A673 (cell line): ENCODE measurements at regions not wholly inside any gene's neighbourhood (a gene's known extent, or its start where the extent isn't known, plus 50 kb on each side); places are given as distances from the start of the nearest gene placed in this dataset.

Source experiments
- BruUV-seq: library from RNA; stranded (reverse); fragments of 400-500 nt; replicated peaks from 2 replicates; lab custom pipeline; 2021; lab: Mats Ljungman, UMichigan
- CTCF ChIA-PET: fragments of 300-600 bp; sonication (Branson Sonifier 250); formaldehyde crosslinking; loops from one replicate; lab custom pipeline; 2022; ENCODE audit warnings: antibody characterized with exemption; lab: Charles Lee
- POLR2A ChIA-PET: fragments of 300-600 bp; sonication (Branson Sonifier 250); formaldehyde crosslinking; loops from one replicate; lab custom pipeline; 2022; ENCODE audit warnings: antibody characterized with exemption; ENCODE audit not compliant: low non-redundant PET; lab: Charles Lee
- DNase-seq: peaks from one replicate; pipeline ENCODE4 v3.0.0-alpha.2; 2015; ENCODE audit warnings: low spot score
- H3K27ac ChIP-seq: fragments of 200-600 bp; sonication (generic); 2 replicates; pipeline ENCODE4 v1.5.1; 2016; ENCODE audit warnings: mixed run types, low read depth, mild to moderate bottlenecking, mixed read lengths, antibody characterized with exemption, low read length; ENCODE audit not compliant: poor library complexity, severe bottlenecking
- H3K27me3 ChIP-seq: fragments of 200-600 bp; sonication (generic); replicated peaks from 2 replicates; pipeline ENCODE4 v1.6.1; 2017; ENCODE audit warnings: mixed run types, low read depth, mild to moderate bottlenecking, mixed read lengths, antibody characterized with exemption, low read length; ENCODE audit not compliant: insufficient read depth, poor library complexity
- H3K36me3 ChIP-seq: fragments of 200-600 bp; sonication (generic); 2 replicates; pipeline ENCODE4 v1.6.1; 2016; ENCODE audit warnings: mixed run types, mild to moderate bottlenecking, mixed read lengths, antibody characterized with exemption, low read length; ENCODE audit not compliant: insufficient read depth, poor library complexity, severe bottlenecking
- H3K4me1 ChIP-seq: fragments of 200-600 bp; sonication (generic); 2 replicates; pipeline ENCODE4 v1.6.1; 2017; ENCODE audit warnings: mixed run types, mild to moderate bottlenecking, mixed read lengths, antibody characterized with exemption, low read length; ENCODE audit not compliant: insufficient read depth, poor library complexity, severe bottlenecking
- H3K4me3 ChIP-seq: fragments of 200-600 bp; sonication (generic); 2 replicates; pipeline ENCODE4 v1.5.1; 2016; ENCODE audit warnings: low read depth, mixed run types, mild to moderate bottlenecking, mixed read lengths, low read length; ENCODE audit not compliant: poor library complexity, severe bottlenecking
- H3K9me3 ChIP-seq: fragments of 200-600 bp; sonication (generic); 2 replicates; pipeline ENCODE4 v1.6.1; 2016; ENCODE audit warnings: mixed run types, low read depth, mild to moderate bottlenecking, mixed read lengths, antibody characterized with exemption, low read length; ENCODE audit not compliant: poor library complexity, severe bottlenecking
- EZH2 ChIP-seq: fragments of 200-600 bp; sonication (generic); IDR thresholded peaks from 2 replicates; pipeline ENCODE4 v1.6.1; 2017; ENCODE audit warnings: borderline replicate concordance, low read depth, mild to moderate bottlenecking, mixed read lengths, antibody characterized with exemption, low read length; ENCODE audit not compliant: poor library complexity, severe bottlenecking
- intact Hi-C: fragments of 100-400 bp; cut with micrococcal nuclease; formaldehyde crosslinking; loops from one replicate; pipeline ENCODE4 v1.10.0; 2022; ENCODE audit not compliant: unreplicated experiment
- TF ChIP-seq, protein P1 (sequence below): fragments of 300-800, 200-600 bp; sonication (generic); conservative IDR thresholded peaks from 2 replicates; pipeline ENCODE4 v1.5.1; 2017; ENCODE audit warnings: low read depth, mild to moderate bottlenecking, antibody characterized with exemption, low read length, moderate library complexity, mixed read lengths

- no peak overlapping the region for H3K27ac ChIP-seq
- BruUV-seq, result no TSS peak
- no peak for DNase-seq
- CTCF ChIA-PET, result no interaction called here
- POLR2A ChIA-PET, result no interaction called here
- H3K4me1 ChIP-seq, result no peaks in the 10 kb centered on the region
- TF ChIP-seq, protein P1, sequence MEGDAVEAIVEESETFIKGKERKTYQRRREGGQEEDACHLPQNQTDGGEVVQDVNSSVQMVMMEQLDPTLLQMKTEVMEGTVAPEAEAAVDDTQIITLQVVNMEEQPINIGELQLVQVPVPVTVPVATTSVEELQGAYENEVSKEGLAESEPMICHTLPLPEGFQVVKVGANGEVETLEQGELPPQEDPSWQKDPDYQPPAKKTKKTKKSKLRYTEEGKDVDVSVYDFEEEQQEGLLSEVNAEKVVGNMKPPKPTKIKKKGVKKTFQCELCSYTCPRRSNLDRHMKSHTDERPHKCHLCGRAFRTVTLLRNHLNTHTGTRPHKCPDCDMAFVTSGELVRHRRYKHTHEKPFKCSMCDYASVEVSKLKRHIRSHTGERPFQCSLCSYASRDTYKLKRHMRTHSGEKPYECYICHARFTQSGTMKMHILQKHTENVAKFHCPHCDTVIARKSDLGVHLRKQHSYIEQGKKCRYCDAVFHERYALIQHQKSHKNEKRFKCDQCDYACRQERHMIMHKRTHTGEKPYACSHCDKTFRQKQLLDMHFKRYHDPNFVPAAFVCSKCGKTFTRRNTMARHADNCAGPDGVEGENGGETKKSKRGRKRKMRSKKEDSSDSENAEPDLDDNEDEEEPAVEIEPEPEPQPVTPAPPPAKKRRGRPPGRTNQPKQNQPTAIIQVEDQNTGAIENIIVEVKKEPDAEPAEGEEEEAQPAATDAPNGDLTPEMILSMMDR, result no peak
- no peak for TF ChIP-seq EZH2
- no peaks in the 10 kb centered on the region for H3K9me3 ChIP-seq
- no peaks in the 10 kb centered on the region for H3K27me3 ChIP-seq
- no peaks in the 10 kb centered on the region for H3K36me3 ChIP-seq
- H3K4me3 ChIP-seq, result no peak overlapping the region
- intact Hi-C loops, result loop anchor here (5.0 kb wide), 1 partner anchor 1544 kb away; no protein-coding TSS in a partner anchor
Observed at GRCh38 chr2:106638580-106638979, 151.4 kb downstream of the CD8B2 start.

GRCh38 chr2:106642679-106643078, 155.5 kb downstream of the CD8B2 start:
- intact Hi-C loops, result no loop called here
- ChIA-PET CTCF (no interaction called here), POLR2A (interaction anchor here (0.5 kb wide), 1 partner anchor 21 kb away, joined by 3 read pairs; no protein-coding TSS in a partner anchor)
- no peaks in the 10 kb centered on the region for H3K36me3 ChIP-seq
- TF ChIP-seq, protein P1, result no peak
- TF ChIP-seq EZH2, result no peak
- no peak overlapping the region for H3K27ac ChIP-seq
- no peaks in the 10 kb centered on the region for H3K9me3 ChIP-seq
- no peak overlapping the region for H3K4me3 ChIP-seq
- H3K4me1 ChIP-seq, result no peaks in the 10 kb centered on the region
- no peak for DNase-seq
- no TSS peak for BruUV-seq
- no peaks in the 10 kb centered on the region for H3K27me3 ChIP-seq

- intact Hi-C loops, result no loop called here
- no peaks in the 10 kb centered on the region for H3K27me3 ChIP-seq
- no peaks in the 10 kb centered on the region for H3K9me3 ChIP-seq
- CTCF ChIA-PET, result no interaction called here
- H3K27ac ChIP-seq, result no peak overlapping the region
- DNase-seq, result no peak
- H3K4me1 ChIP-seq, result no peaks in the 10 kb centered on the region
- POLR2A ChIA-PET, result no interaction called here
- H3K4me3 ChIP-seq, result no peak overlapping the region
- BruUV-seq, result no TSS peak
- no peak for TF ChIP-seq EZH2
- no peaks in the 10 kb centered on the region for H3K36me3 ChIP-seq
Observed at GRCh38 chr2:106644623-106645022, 157.5 kb downstream of the CD8B2 start.

DNA sequence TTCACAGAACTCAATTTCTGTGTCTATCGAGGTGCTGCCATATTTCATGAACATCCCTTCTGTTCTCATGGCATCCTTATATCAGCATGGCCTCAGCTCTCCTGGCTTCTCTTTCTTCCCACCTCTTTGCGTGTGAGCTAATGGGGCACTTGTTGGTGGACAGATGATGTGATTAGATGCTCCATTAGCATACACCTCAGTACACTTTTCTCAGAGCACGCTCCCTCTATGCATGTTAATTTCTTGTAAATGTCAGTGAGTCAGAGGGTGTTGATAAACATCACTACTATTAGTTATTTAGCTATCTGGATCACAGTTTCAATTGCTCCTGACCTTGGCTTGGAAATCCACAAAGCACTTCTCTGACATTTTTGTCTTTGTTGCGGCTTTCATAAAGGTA, 159.4 kb downstream of the CD8B2 start:
- Histone ChIP-seq H3K36me3 (no peaks in the 10 kb centered on the region), H3K27me3 (no peaks in the 10 kb centered on the region), H3K9me3 (no peaks in the 10 kb centered on the region), H3K27ac (no peak overlapping the region), H3K4me1 (no peaks in the 10 kb centered on the region), H3K4me3 (no peak overlapping the region)
- intact Hi-C loops, result no loop called here
- ChIA-PET CTCF (no interaction called here), POLR2A (no interaction called here)
- no TSS peak for BruUV-seq
- no peak for DNase-seq
- TF ChIP-seq, protein P1, result no peak
- no peak for TF ChIP-seq EZH2
